Astrocyte (in vitro differentiated cells and primary cell): ENCODE measurements at regions not wholly inside any gene's neighbourhood (a gene's known extent, or its start where the extent isn't known, plus 50 kb on each side); places are given as distances from the start of the nearest gene placed in this dataset.

Experiments used
- CTCF ChIP-seq: IDR thresholded peaks from 2 replicates; pipeline ENCODE4 v1.5.1; 2011; ENCODE audit warnings: low read depth, mild to moderate bottlenecking, inconsistent platforms, low read length, moderate library complexity; ENCODE audit not compliant: insufficient read depth
- EZH2 ChIP-seq: IDR thresholded peaks from 2 replicates; pipeline ENCODE4 v1.6.1; 2012; ENCODE audit warnings: mild to moderate bottlenecking, low read length, inconsistent platforms; ENCODE audit not compliant: insufficient read depth

DNA sequence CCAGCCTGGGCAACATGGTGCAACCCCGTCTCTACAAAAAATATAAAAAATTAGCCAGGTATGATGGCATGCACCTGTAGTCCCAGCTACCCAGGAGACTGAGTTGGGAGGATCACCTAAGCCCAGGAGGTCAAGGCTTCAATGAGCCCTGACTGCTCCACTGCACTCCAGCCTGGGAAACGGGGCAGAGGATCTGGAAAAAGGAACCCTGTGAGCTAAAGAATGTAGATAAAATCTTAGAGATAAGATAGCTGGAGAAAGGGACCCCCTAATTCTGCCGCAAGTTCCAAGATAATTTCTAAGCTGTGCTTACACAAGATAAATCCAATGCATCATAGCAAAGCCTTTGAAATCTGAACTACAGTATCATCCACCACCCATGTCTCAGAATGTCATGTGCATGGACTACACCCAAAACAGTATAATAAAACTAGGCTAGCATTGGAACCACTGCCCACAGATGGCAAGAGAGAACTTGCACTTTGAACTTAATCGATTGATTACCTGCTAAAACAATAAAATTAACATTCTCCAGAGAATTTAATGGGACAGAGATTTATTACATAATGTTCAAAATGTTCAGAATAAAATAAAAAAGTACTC is 99.9 kb downstream of the TRIM42 start:
- TF ChIP-seq EZH2 (no peak), CTCF (no peak)
